IMR-90 (cell line): ENCODE measurements at regions not wholly inside any gene's neighbourhood (a gene's known extent, or its start where the extent isn't known, plus 50 kb on each side); places are given as distances from the start of the nearest gene placed in this dataset.
"Not testable (repeated sequence)": the region's sequence is repeated elsewhere in the genome, so short reads cannot be mapped to it uniquely, and the experiment has no call there.

Experiments
- CEBPB ChIP-seq: IDR thresholded peaks from 2 replicates; pipeline ENCODE4 v1.6.1; 2012; ENCODE audit warnings: low read depth, low read length, improper control_type of control experiment
- CTCF ChIP-seq: conservative IDR thresholded peaks from 2 replicates; pipeline ENCODE4 v1.5.1; 2012; ENCODE audit warnings: mild to moderate bottlenecking, low read depth, low read length, improper control_type of control experiment
- FOS ChIP-seq: fragments of 150-350 bp; IDR thresholded peaks from 2 replicates; pipeline ENCODE4 v1.6.1; 2016; ENCODE audit warnings: low read depth, low read length
- MAZ ChIP-seq: IDR thresholded peaks from 2 replicates; pipeline ENCODE4 v1.6.1; 2012; ENCODE audit warnings: low read depth, mild to moderate bottlenecking, low read length, improper control_type of control experiment, moderate library complexity, borderline replicate concordance
- MXI1 ChIP-seq: IDR thresholded peaks from 2 replicates; pipeline ENCODE4 v1.6.1; 2012; ENCODE audit warnings: low read depth, mild to moderate bottlenecking, low read length, moderate library complexity, borderline replicate concordance
- NFE2L2 ChIP-seq: fragments of 150-350 bp; IDR thresholded peaks from 2 replicates; pipeline ENCODE4 v1.6.1; 2016; ENCODE audit warnings: low read depth, mild to moderate bottlenecking, low read length
- POLR2A ChIP-seq: IDR thresholded peaks from 2 replicates; pipeline ENCODE4 v1.6.1; 2012; ENCODE audit warnings: mild to moderate bottlenecking, low read depth, low read length
- RAD21 ChIP-seq: IDR thresholded peaks from 2 replicates; pipeline ENCODE4 v1.6.1; 2012; ENCODE audit warnings: low read length, improper control_type of control experiment
- RCOR1 ChIP-seq: IDR thresholded peaks from 2 replicates; pipeline ENCODE4 v1.6.1; 2012; ENCODE audit warnings: mild to moderate bottlenecking, low read length, improper control_type of control experiment; ENCODE audit not compliant: insufficient replicate concordance
- RFX5 ChIP-seq: IDR thresholded peaks from 2 replicates; pipeline ENCODE4 v1.8.0; 2012; ENCODE audit warnings: low read depth, mild to moderate bottlenecking, low read length, moderate library complexity
- SMC3 ChIP-seq: fragments of 150-350 bp; IDR thresholded peaks from 2 replicates; pipeline ENCODE4 v1.6.1; 2016; ENCODE audit warnings: low read depth, mild to moderate bottlenecking, antibody characterized with exemption, low read length, moderate library complexity
- USF2 ChIP-seq: fragments of 150-350 bp; IDR thresholded peaks from 2 replicates; pipeline ENCODE4 v1.6.1; 2017; ENCODE audit warnings: mild to moderate bottlenecking, antibody characterized with exemption, low read length, low read depth

DNA sequence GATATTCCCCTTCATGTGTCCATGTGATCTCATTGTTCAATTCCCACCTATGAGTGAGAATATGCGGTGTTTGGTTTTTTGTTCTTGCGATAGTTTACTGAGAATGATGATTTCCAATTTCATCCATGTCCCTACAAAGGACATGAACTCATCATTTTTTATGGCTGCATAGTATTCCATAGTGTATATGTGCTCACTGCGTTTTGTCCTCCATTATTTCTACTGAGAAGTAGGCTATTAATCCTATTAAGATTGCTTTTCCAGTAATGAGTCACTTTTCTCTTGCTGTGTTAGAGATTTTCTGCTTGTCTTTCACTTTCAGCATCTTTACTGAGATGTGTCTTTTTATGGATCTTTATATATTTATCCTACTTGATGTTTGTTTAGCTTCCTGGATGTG lies 492.1 kb downstream of the SUCLG1 start:
- not testable (repeated sequence) for TF ChIP-seq POLR2A, CTCF, MXI1, RFX5, RAD21, CEBPB, MAZ, RCOR1, SMC3, USF2, NFE2L2, FOS
